ENCODE measurements at regions not wholly inside any gene's neighbourhood (a gene's known extent, or its start where the extent isn't known, plus 50 kb on each side); places are given as distances from the start of the nearest gene placed in this dataset.

- H3K9ac ChIP-seq (ENCODE audit: insufficient read depth, low read length) = no peak overlapping the region
- H3K4me2 ChIP-seq (ENCODE audit: extremely low read depth, insufficient read depth, low read length) = no peak overlapping the region
- DNase-seq (ENCODE audit: low read depth in 2 of 2) = no peak
- H3K36me3 ChIP-seq (ENCODE audit: control insufficient read depth, insufficient read depth, low read length) = no peaks in the 10 kb centered on the region
- TF ChIP-seq EZH2 (IDR thresholded peaks at IDR 0.05; ENCODE audit: low read length, missing control alignments) (no peak), CTCF (conservative IDR thresholded peaks at IDR 0.05 in 1 of 2, IDR thresholded peaks at IDR 0.05 in 1 of 2; ENCODE audit: low read depth in 1 of 2, low read length in 2 of 2) (no peak)
- no peaks in the 10 kb centered on the region for H3K4me1 ChIP-seq (ENCODE audit: control insufficient read depth, extremely low read depth, insufficient read depth, low read length)
- H2AFZ ChIP-seq (ENCODE audit: low read length) = no peak overlapping the region
- H3K9me3 ChIP-seq (ENCODE audit: control insufficient read depth, insufficient read depth, low read depth, low read length) = no peaks in the 10 kb centered on the region
- H4K20me1 ChIP-seq (ENCODE audit: control insufficient read depth, extremely low read depth, insufficient read depth, low read length) = no peaks in the 10 kb centered on the region
- no peak overlapping the region for H3K4me3 ChIP-seq (replicated peaks in 1 of 4; ENCODE audit: control extremely low read depth in 1 of 4, insufficient read depth in 1 of 4, low read depth in 3 of 4, low read length in 4 of 4)
- H3K27me3 ChIP-seq (ENCODE audit: control insufficient read depth, insufficient read depth, low read length) = no peaks in the 10 kb centered on the region
- no peak overlapping the region for H3K27ac ChIP-seq (ENCODE audit: insufficient read depth, low read length)
- no peaks in the 10 kb centered on the region for H3K79me2 ChIP-seq (ENCODE audit: control insufficient read depth, insufficient read depth, low read length)
These were observed 55.7 kb upstream of the ACKR3 start for GRCh38 chr2:236513956-236514355.

GRCh38 chr2:236516708-236517107, 52.9 kb upstream of the ACKR3 start:
- H3K4me1 ChIP-seq (ENCODE audit: control insufficient read depth, extremely low read depth, insufficient read depth, low read length) = no peaks in the 10 kb centered on the region
- no peaks in the 10 kb centered on the region for H3K36me3 ChIP-seq (ENCODE audit: control insufficient read depth, insufficient read depth, low read length)
- H3K4me2 ChIP-seq (ENCODE audit: extremely low read depth, insufficient read depth, low read length) = no peak overlapping the region
- no peak overlapping the region for H3K27ac ChIP-seq (ENCODE audit: insufficient read depth, low read length)
- H3K9ac ChIP-seq (ENCODE audit: insufficient read depth, low read length) = no peak overlapping the region
- H3K4me3 ChIP-seq (replicated peaks in 1 of 4; ENCODE audit: control extremely low read depth in 1 of 4, insufficient read depth in 1 of 4, low read depth in 3 of 4, low read length in 4 of 4) = no peak overlapping the region
- H4K20me1 ChIP-seq (ENCODE audit: control insufficient read depth, extremely low read depth, insufficient read depth, low read length) = no peaks in the 10 kb centered on the region
- H2AFZ ChIP-seq (ENCODE audit: low read length) = no peak overlapping the region
- TF ChIP-seq EZH2 (IDR thresholded peaks at IDR 0.05; ENCODE audit: low read length, missing control alignments) = no peak
- no peak for TF ChIP-seq CTCF (conservative IDR thresholded peaks at IDR 0.05 in 1 of 2, IDR thresholded peaks at IDR 0.05 in 1 of 2; ENCODE audit: low read depth in 1 of 2, low read length in 2 of 2)
- no peak for DNase-seq (ENCODE audit: low read depth in 2 of 2)
- H3K79me2 ChIP-seq (ENCODE audit: control insufficient read depth, insufficient read depth, low read length) = no peaks in the 10 kb centered on the region
- no peaks in the 10 kb centered on the region for H3K9me3 ChIP-seq (ENCODE audit: control insufficient read depth, insufficient read depth, low read depth, low read length)
- no peaks in the 10 kb centered on the region for H3K27me3 ChIP-seq (ENCODE audit: control insufficient read depth, insufficient read depth, low read length)

GRCh38 chr2:236517251-236518031, 52.2 kb upstream of the ACKR3 start:
- H3K4me2 ChIP-seq (ENCODE audit: extremely low read depth, insufficient read depth, low read length) = no peak overlapping the region
- H3K4me3 ChIP-seq (replicated peaks in 1 of 4; ENCODE audit: control extremely low read depth in 1 of 4, insufficient read depth in 1 of 4, low read depth in 3 of 4, low read length in 4 of 4) = no peak overlapping the region
- DNase-seq (ENCODE audit: low read depth in 2 of 2) = peak in 1 of 2 donors; percentile 19
- no peaks in the 10 kb centered on the region for H3K79me2 ChIP-seq (ENCODE audit: control insufficient read depth, insufficient read depth, low read length)
- H3K9me3 ChIP-seq (ENCODE audit: control insufficient read depth, insufficient read depth, low read depth, low read length) = no peaks in the 10 kb centered on the region
- no peaks in the 10 kb centered on the region for H3K27me3 ChIP-seq (ENCODE audit: control insufficient read depth, insufficient read depth, low read length)
- no peaks in the 10 kb centered on the region for H3K36me3 ChIP-seq (ENCODE audit: control insufficient read depth, insufficient read depth, low read length)
- no peak overlapping the region for H3K9ac ChIP-seq (ENCODE audit: insufficient read depth, low read length)
- TF ChIP-seq CTCF (conservative IDR thresholded peaks at IDR 0.05 in 1 of 2, IDR thresholded peaks at IDR 0.05 in 1 of 2; ENCODE audit: low read depth in 1 of 2, low read length in 2 of 2) (no peak), EZH2 (IDR thresholded peaks at IDR 0.05; ENCODE audit: low read length, missing control alignments) (no peak)
- H3K27ac ChIP-seq (ENCODE audit: insufficient read depth, low read length) = no peak overlapping the region
- H3K4me1 ChIP-seq (ENCODE audit: control insufficient read depth, extremely low read depth, insufficient read depth, low read length) = no peaks in the 10 kb centered on the region
- H2AFZ ChIP-seq (ENCODE audit: low read length) = no peak overlapping the region
- no peaks in the 10 kb centered on the region for H4K20me1 ChIP-seq (ENCODE audit: control insufficient read depth, extremely low read depth, insufficient read depth, low read length)

All from fibroblast of lung (primary cell).